Keratinocyte (primary cell): ENCODE measurements at regions not wholly inside any gene's neighbourhood (a gene's known extent, or its start where the extent isn't known, plus 50 kb on each side); places are given as distances from the start of the nearest gene placed in this dataset.

Experiments used
- DNase-seq: peaks from one replicate; pipeline ENCODE4 v3.0.0-alpha.2; 2011; ENCODE audit warnings: low read depth, missing footprints, low spot score
- FAIRE-seq: peaks from 2 replicates; lab custom pipeline; 2011; peaks lifted over from hg19 to GRCh38; lab: Jason Lieb, UNC
- H2AFZ ChIP-seq: 2 replicates; pipeline ENCODE4 v1.6.0; 2012; ENCODE audit warnings: low read length, control low read depth, inconsistent platforms; ENCODE audit not compliant: control insufficient read depth
- H3K27ac ChIP-seq: 2 replicates; pipeline ENCODE4 v1.5.1; 2011; ENCODE audit warnings: low read length; ENCODE audit not compliant: control insufficient read depth, insufficient read depth
- H3K27me3 ChIP-seq: 3 replicates; pipeline ENCODE4 v1.6.0; 2011; ENCODE audit warnings: low read length; ENCODE audit not compliant: control insufficient read depth, insufficient read depth; ENCODE audit errors: extremely low read depth
- H3K36me3 ChIP-seq, 2 experiments: 2 replicates in 1 of 2; 3 replicates in 1 of 2; pipeline ENCODE4 v1.5.1; 2011; ENCODE audit warnings: low read length in 2 of 2, mild to moderate bottlenecking in 1 of 2; ENCODE audit not compliant: control insufficient read depth in 2 of 2, insufficient read depth in 2 of 2; ENCODE audit errors: extremely low read depth in 1 of 2
- H3K4me1 ChIP-seq: 3 replicates; pipeline ENCODE4 v1.5.1; 2011; ENCODE audit warnings: low read length; ENCODE audit not compliant: control insufficient read depth, insufficient read depth; ENCODE audit errors: extremely low read depth
- H3K4me2 ChIP-seq: 3 replicates; pipeline ENCODE4 v1.6.0; 2011; ENCODE audit warnings: low read depth, low read length; ENCODE audit not compliant: control insufficient read depth, insufficient read depth; ENCODE audit errors: extremely low read depth
- H3K4me3 ChIP-seq, 3 experiments: fragments of 200-600 bp in 1 of 3; sonication (generic) in 1 of 3; 2 replicates in 2 of 3; 3 replicates in 1 of 3; pipeline ENCODE4 v1.5.1; 2011 to 2016; ENCODE audit warnings: low read length in 3 of 3, mild to moderate bottlenecking in 3 of 3, control low read depth in 2 of 3, inconsistent platforms in 1 of 3, low read depth in 1 of 3, mixed read lengths in 1 of 3, mixed run types in 1 of 3, moderate library complexity in 1 of 3; ENCODE audit not compliant: control insufficient read depth in 2 of 3, insufficient read depth in 2 of 3; ENCODE audit errors: extremely low read depth in 1 of 3
- H3K79me2 ChIP-seq: 2 replicates; pipeline ENCODE4 v1.6.0; 2012; ENCODE audit warnings: low read length; ENCODE audit not compliant: control insufficient read depth, insufficient read depth
- H3K9ac ChIP-seq: 3 replicates; pipeline ENCODE4 v1.6.0; 2011; ENCODE audit warnings: low read length; ENCODE audit not compliant: control insufficient read depth, insufficient read depth; ENCODE audit errors: extremely low read depth
- H3K9me1 ChIP-seq: 3 replicates; pipeline ENCODE4 v1.6.0; 2011; ENCODE audit warnings: low read length; ENCODE audit not compliant: control insufficient read depth, insufficient read depth; ENCODE audit errors: extremely low read depth
- H3K9me3 ChIP-seq: 2 replicates; pipeline ENCODE4 v1.5.1; 2012; ENCODE audit warnings: low read depth, low read length; ENCODE audit not compliant: control insufficient read depth
- H4K20me1 ChIP-seq: 3 replicates; pipeline ENCODE4 v1.6.0; 2011; ENCODE audit warnings: low read length; ENCODE audit not compliant: control insufficient read depth, insufficient read depth; ENCODE audit errors: extremely low read depth
- EZH2 ChIP-seq: IDR thresholded peaks from one replicate; pipeline ENCODE4 v1.6.1; 2012; ENCODE audit warnings: inconsistent platforms, mild to moderate bottlenecking, low read length, moderate library complexity
- dilution Hi-C: fragments of 300-500 bp; cut with MboI; formaldehyde crosslinking; loops from one replicate; pipeline ENCODE4 v1.7.0; 2020; ENCODE audit warnings: low sequenced_read_pairs; ENCODE audit not compliant: extremely low pct_ligation_motif_present
- TF ChIP-seq, protein P1 (sequence below), 3 experiments: IDR thresholded peaks in 1 of 3; conservative IDR thresholded peaks in 1 of 3; optimal IDR thresholded peaks in 1 of 3; 2 replicates in 2 of 3; 3 replicates in 1 of 3; pipeline versions ENCODE3 to v1.5.1; 2011; ENCODE audit warnings: low read length in 3 of 3, mild to moderate bottlenecking in 3 of 3, moderate library complexity in 2 of 3, control low read depth in 1 of 3, inconsistent platforms in 1 of 3; ENCODE audit not compliant: insufficient read depth in 2 of 3; ENCODE audit errors: extremely low read depth in 1 of 3

DNA sequence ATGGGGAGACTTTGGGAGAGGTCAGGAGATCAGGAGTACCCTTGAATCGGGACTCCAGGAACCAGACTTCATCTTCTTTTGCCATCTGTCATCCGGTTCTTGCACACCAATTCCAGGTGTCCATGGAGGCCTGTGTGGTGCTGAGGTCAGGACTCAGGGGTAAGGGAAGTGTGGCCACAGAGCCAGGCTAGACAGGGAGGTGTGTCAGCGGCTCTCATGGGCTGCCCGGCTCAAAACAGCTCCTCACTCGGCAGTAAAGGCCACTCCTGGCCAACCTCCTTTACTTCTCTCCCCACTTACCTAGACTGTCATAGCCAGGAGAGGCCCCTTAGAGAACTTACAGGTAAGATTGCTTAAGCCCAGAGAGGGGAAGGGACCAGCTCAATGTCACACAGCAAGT is 75.7 kb upstream of the NECTIN1 start:
- no peaks in the 10 kb centered on the region for H3K4me1 ChIP-seq
- no peaks in the 10 kb centered on the region for H3K36me3 ChIP-seq
- DNase-seq (no peak), FAIRE-seq (no peak)
- H3K27ac ChIP-seq = no peak overlapping the region
- H2AFZ ChIP-seq = no peak overlapping the region
- no peaks in the 10 kb centered on the region for H3K79me2 ChIP-seq
- no peak overlapping the region for H3K4me3 ChIP-seq
- dilution Hi-C loops = no loop called here
- peaks cover 2% of the 10 kb centered on the region for H4K20me1 ChIP-seq
- no peak for TF ChIP-seq EZH2
- TF ChIP-seq, protein P1, sequence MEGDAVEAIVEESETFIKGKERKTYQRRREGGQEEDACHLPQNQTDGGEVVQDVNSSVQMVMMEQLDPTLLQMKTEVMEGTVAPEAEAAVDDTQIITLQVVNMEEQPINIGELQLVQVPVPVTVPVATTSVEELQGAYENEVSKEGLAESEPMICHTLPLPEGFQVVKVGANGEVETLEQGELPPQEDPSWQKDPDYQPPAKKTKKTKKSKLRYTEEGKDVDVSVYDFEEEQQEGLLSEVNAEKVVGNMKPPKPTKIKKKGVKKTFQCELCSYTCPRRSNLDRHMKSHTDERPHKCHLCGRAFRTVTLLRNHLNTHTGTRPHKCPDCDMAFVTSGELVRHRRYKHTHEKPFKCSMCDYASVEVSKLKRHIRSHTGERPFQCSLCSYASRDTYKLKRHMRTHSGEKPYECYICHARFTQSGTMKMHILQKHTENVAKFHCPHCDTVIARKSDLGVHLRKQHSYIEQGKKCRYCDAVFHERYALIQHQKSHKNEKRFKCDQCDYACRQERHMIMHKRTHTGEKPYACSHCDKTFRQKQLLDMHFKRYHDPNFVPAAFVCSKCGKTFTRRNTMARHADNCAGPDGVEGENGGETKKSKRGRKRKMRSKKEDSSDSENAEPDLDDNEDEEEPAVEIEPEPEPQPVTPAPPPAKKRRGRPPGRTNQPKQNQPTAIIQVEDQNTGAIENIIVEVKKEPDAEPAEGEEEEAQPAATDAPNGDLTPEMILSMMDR (optimal IDR thresholded peaks at IDR 0.05 in 1 of 3, IDR thresholded peaks at IDR 0.05 in 1 of 3, conservative IDR thresholded peaks at IDR 0.05 in 1 of 3; ENCODE audit: extremely low read depth in 1 of 3, insufficient read depth in 2 of 3, low read length in 3 of 3) = no peak
- no peak overlapping the region for H3K9ac ChIP-seq
- H3K9me1 ChIP-seq = no peaks in the 10 kb centered on the region
- H3K4me2 ChIP-seq = no peak overlapping the region
- no peaks in the 10 kb centered on the region for H3K9me3 ChIP-seq
- peaks cover 26% of the 10 kb centered on the region for H3K27me3 ChIP-seq

DNA sequence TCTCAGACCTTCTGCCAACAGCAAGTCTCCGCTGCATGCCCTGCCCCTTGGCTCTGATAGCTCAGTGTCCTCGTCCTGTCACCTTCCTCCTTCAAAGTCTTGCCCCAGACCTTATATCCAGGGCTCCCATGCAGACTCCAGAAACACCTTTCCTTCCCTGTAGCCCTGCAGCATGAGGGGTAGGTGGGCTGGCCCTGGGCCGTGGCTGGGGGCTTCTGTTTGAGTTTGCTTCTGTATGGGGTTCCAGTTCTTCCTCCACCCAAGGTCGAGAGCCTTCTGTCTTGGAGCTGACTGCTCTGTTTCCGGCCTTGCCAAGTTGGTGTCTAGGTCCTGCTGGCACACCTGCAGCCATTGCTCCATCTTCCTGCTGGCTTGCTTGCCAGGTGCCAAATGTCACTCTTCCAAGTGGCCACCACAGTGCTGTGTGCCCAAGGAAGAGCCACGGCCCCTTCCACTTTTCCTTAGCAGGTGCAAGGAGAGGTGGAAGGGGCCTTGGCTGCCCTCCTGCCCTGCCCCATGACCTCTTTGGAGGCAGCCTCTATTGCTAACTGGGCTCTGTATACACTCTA is 74.8 kb upstream of the NECTIN1 start:
- Histone ChIP-seq H3K4me3 (no peak overlapping the region), H4K20me1 (peaks cover 2% of the 10 kb centered on the region), H3K4me1 (no peaks in the 10 kb centered on the region), H3K27ac (no peak overlapping the region), H2AFZ (no peak overlapping the region), H3K36me3 (no peaks in the 10 kb centered on the region), H3K4me2 (no peak overlapping the region), H3K27me3 (peaks cover 31% of the 10 kb centered on the region), H3K79me2 (no peaks in the 10 kb centered on the region), H3K9ac (no peak overlapping the region), H3K9me1 (no peaks in the 10 kb centered on the region), H3K9me3 (no peaks in the 10 kb centered on the region)
- FAIRE-seq (no peak), DNase-seq (no peak)
- dilution Hi-C loops = no loop called here
- TF ChIP-seq, protein P1 (optimal IDR thresholded peaks at IDR 0.05 in 1 of 3, IDR thresholded peaks at IDR 0.05 in 1 of 3, conservative IDR thresholded peaks at IDR 0.05 in 1 of 3; ENCODE audit: extremely low read depth in 1 of 3, insufficient read depth in 2 of 3, low read length in 3 of 3) = no peak
- no peak for TF ChIP-seq EZH2
